ENCODE measurements at regions not wholly inside any gene's neighbourhood (a gene's known extent, or its start where the extent isn't known, plus 50 kb on each side); places are given as distances from the start of the nearest gene placed in this dataset.
"Not testable (repeated sequence)": the region's sequence is repeated elsewhere in the genome, so short reads cannot be mapped to it uniquely, and the experiment has no call there.

- peaks cover 13% of the 10 kb centered on the region for H3K9me3 Mint-ChIP-seq (ENCODE audit: unreplicated experiment)
- H3K36me3 Mint-ChIP-seq (ENCODE audit: unreplicated experiment) = no peaks in the 10 kb centered on the region
- H3K4me1 Mint-ChIP-seq (ENCODE audit: low read depth, unreplicated experiment) = peaks cover 51% of the 10 kb centered on the region
- H3K27ac Mint-ChIP-seq (ENCODE audit: unreplicated experiment) = no peak overlapping the region
- TF ChIP-seq, protein P1, sequence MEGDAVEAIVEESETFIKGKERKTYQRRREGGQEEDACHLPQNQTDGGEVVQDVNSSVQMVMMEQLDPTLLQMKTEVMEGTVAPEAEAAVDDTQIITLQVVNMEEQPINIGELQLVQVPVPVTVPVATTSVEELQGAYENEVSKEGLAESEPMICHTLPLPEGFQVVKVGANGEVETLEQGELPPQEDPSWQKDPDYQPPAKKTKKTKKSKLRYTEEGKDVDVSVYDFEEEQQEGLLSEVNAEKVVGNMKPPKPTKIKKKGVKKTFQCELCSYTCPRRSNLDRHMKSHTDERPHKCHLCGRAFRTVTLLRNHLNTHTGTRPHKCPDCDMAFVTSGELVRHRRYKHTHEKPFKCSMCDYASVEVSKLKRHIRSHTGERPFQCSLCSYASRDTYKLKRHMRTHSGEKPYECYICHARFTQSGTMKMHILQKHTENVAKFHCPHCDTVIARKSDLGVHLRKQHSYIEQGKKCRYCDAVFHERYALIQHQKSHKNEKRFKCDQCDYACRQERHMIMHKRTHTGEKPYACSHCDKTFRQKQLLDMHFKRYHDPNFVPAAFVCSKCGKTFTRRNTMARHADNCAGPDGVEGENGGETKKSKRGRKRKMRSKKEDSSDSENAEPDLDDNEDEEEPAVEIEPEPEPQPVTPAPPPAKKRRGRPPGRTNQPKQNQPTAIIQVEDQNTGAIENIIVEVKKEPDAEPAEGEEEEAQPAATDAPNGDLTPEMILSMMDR (IDR thresholded peaks at IDR 0.05; ENCODE audit: partially characterized antibody, unreplicated experiment) = no peak
- no peak overlapping the region for H3K4me3 Mint-ChIP-seq (ENCODE audit: unreplicated experiment)
- DNase-seq = no peak
- H3K27me3 Mint-ChIP-seq (ENCODE audit: unreplicated experiment) = peaks cover 4% of the 10 kb centered on the region
Observed at GRCh38 chr1:116850436-116850835, 59.3 kb upstream of the PTGFRN start.

DNA sequence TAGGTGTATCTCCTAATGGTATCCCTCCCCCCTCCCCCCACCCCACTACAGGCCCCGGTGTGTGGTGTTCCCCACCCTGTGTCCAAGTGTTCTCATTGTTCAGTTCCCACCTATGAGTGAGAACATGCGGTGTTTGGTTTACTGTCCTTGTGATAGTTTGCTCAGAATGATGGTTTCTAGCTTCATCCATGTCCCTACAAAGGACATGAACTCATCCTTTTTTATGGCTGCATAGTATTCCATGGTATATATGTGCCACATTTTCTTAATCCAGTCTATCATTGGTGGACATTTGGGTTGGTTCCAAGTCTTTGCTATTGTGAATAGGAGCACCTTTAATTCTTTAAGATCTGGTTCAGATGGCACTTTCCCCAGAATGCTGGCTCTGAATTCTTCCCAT, 58.5 kb upstream of the PTGFRN start:
- not testable (repeated sequence) for H3K36me3 Mint-ChIP-seq (ENCODE audit: unreplicated experiment); H3K4me3 Mint-ChIP-seq (ENCODE audit: unreplicated experiment); H3K27me3 Mint-ChIP-seq (ENCODE audit: unreplicated experiment); H3K27ac Mint-ChIP-seq (ENCODE audit: unreplicated experiment); DNase-seq
- Mint-ChIP-seq H3K4me1 (ENCODE audit: low read depth, unreplicated experiment) (peaks cover 55% of the 10 kb centered on the region), H3K9me3 (ENCODE audit: unreplicated experiment) (peaks cover 13% of the 10 kb centered on the region)

DNA sequence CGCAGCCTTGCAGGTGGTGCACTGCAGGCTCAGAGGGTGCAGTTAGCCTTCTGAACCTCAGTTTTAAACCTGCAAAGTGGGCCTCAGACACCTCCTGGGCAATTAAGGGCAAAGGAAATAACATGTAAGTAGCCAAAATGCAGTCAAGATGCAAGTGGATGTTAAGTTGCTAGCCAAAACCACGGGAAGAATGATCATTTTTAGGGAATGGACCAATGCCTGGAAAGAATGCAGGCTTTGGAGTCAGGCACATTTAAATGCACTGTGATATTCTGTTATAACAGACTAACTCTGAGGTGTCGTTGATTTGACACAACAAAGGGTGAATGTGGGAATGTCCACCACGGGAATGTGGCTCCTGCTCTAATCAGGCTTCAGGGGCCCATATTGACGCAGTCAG, 57.9 kb upstream of the PTGFRN start:
- DNase-seq = no peak
- peaks cover 13% of the 10 kb centered on the region for H3K9me3 Mint-ChIP-seq (ENCODE audit: unreplicated experiment)
- TF ChIP-seq, protein P1 (IDR thresholded peaks at IDR 0.05; ENCODE audit: partially characterized antibody, unreplicated experiment) = no peak
- H3K36me3 Mint-ChIP-seq (ENCODE audit: unreplicated experiment) = no peaks in the 10 kb centered on the region
- peaks cover 52% of the 10 kb centered on the region for H3K4me1 Mint-ChIP-seq (ENCODE audit: low read depth, unreplicated experiment)
- no peak overlapping the region for H3K27ac Mint-ChIP-seq (ENCODE audit: unreplicated experiment)
- H3K4me3 Mint-ChIP-seq (ENCODE audit: unreplicated experiment) = no peak overlapping the region
- H3K27me3 Mint-ChIP-seq (ENCODE audit: unreplicated experiment) = peaks cover 4% of the 10 kb centered on the region

GRCh38 chr1:116852367-116852766, 57.3 kb upstream of the PTGFRN start:
- DNase-seq = no peak
- Mint-ChIP-seq H3K9me3 (ENCODE audit: unreplicated experiment) (peaks cover 13% of the 10 kb centered on the region), H3K27ac (ENCODE audit: unreplicated experiment) (peak overlapping the region; percentile 69), H3K4me1 (ENCODE audit: low read depth, unreplicated experiment) (peaks cover 57% of the 10 kb centered on the region), H3K4me3 (ENCODE audit: unreplicated experiment) (peak overlapping the region; percentile 27), H3K27me3 (ENCODE audit: unreplicated experiment) (peaks cover 4% of the 10 kb centered on the region), H3K36me3 (ENCODE audit: unreplicated experiment) (no peaks in the 10 kb centered on the region)
- TF ChIP-seq, protein P1 (IDR thresholded peaks at IDR 0.05; ENCODE audit: partially characterized antibody, unreplicated experiment) = no peak

GRCh38 chr1:116852910-116853309, 56.8 kb upstream of the PTGFRN start:
- Mint-ChIP-seq H3K27me3 (ENCODE audit: unreplicated experiment) (peaks cover 4% of the 10 kb centered on the region), H3K4me3 (ENCODE audit: unreplicated experiment) (peak overlapping the region; percentile 27), H3K9me3 (ENCODE audit: unreplicated experiment) (peaks cover 13% of the 10 kb centered on the region), H3K4me1 (ENCODE audit: low read depth, unreplicated experiment) (peaks cover 59% of the 10 kb centered on the region), H3K36me3 (ENCODE audit: unreplicated experiment) (no peaks in the 10 kb centered on the region), H3K27ac (ENCODE audit: unreplicated experiment) (peak overlapping the region; percentile 94)
- TF ChIP-seq, protein P1 (IDR thresholded peaks at IDR 0.05; ENCODE audit: partially characterized antibody, unreplicated experiment) = no peak
- DNase-seq = no peak

All from glutamatergic neuron (in vitro differentiated cells).